Muscle layer of duodenum (tissue), 2 donors: ENCODE measurements at regions not wholly inside any gene's neighbourhood (a gene's known extent, or its start where the extent isn't known, plus 50 kb on each side); places are given as distances from the start of the nearest gene placed in this dataset.
"Not testable (repeated sequence)": the region's sequence is repeated elsewhere in the genome, so short reads cannot be mapped to it uniquely, and the experiment has no call there.

Source experiments
- H3K27ac ChIP-seq: one replicate; pipeline ENCODE4 v1.7.0; 2013; ENCODE audit warnings: mild to moderate bottlenecking, low read length
- H3K27me3 ChIP-seq: one replicate; pipeline ENCODE4 v1.7.0; 2013; ENCODE audit warnings: low read depth, mild to moderate bottlenecking, control low read depth, low read length
- H3K36me3 ChIP-seq, 2 donors: one replicate each; pipeline ENCODE4 v1.7.0; 2013; ENCODE audit warnings: low read length in 2 of 2, control low read depth in 1 of 2, mild to moderate bottlenecking in 1 of 2; ENCODE audit not compliant: insufficient read depth in 2 of 2, control insufficient read depth in 1 of 2
- H3K4me1 ChIP-seq, 2 donors: one replicate each; pipeline ENCODE4 v1.7.0; 2013; ENCODE audit warnings: low read length in 2 of 2, mild to moderate bottlenecking in 2 of 2, control low read depth in 1 of 2, moderate library complexity in 1 of 2; ENCODE audit not compliant: insufficient read depth in 2 of 2, control insufficient read depth in 1 of 2
- H3K4me3 ChIP-seq, 2 donors: one replicate each; pipeline ENCODE4 v1.7.0; 2013; ENCODE audit warnings: low read length in 2 of 2, low read depth in 1 of 2, mild to moderate bottlenecking in 1 of 2
- H3K9me3 ChIP-seq, 2 donors: one replicate each; pipeline ENCODE4 v1.7.0; 2013; ENCODE audit warnings: low read length in 2 of 2, control low read depth in 1 of 2, mild to moderate bottlenecking in 1 of 2; ENCODE audit not compliant: control insufficient read depth in 1 of 2
- donor health status: healthy.

DNA sequence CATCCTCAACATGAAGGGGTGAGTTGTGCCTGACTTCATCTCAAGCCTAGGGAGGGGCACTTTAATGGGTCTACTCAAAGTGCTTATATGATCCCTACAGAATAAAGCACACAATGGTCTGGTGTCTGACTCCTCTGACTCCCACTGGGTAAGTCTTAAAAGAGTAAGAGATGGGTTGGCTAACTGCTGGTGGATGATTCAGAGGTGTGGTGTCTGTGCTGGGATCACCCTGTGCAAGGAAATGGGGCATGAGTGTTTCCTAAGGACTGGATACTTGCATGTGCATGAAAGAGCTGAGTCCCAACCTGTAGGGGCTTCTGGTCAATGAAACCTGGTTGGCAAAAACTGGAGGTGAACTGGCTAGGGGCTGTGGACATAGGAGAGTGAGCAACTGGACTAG lies 158.8 kb downstream of the IL20RB start:
- Histone ChIP-seq H3K27me3 (no peaks in the 10 kb centered on the region), H3K4me1 (no peaks in the 10 kb centered on the region), H3K36me3 (no peaks in the 10 kb centered on the region), H3K4me3 (no peak overlapping the region), H3K9me3 (no peaks in the 10 kb centered on the region), H3K27ac (no peak overlapping the region)

DNA sequence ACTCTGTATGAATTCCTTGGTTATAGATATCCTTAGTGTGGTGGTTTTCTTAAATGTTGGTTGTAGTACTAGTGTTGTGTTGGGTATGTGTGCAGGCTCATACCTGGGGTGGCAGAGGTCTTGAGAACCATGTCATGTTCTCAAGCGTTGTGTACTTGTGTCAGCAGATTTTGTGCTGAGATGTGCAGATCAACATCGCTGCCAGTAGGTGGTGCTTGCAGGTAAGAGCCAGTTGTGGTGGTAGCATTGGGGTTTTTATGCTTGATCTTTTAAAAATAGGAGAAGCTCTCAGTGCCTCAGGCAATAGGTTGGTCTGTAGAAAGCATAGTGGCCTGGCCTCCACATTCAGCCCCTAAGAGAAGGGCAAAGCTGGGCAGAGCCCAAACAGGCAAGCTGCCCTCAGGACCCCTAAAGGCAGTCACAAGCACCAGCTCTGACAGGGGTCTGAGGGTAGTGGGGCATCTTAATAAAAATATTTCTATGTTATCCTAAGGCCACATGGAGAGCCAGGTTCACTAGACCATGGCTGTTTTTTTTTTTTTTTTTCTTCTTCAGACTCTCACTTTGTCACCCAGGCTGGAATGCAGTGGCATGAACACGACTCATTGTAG lies 164.0 kb downstream of the IL20RB start:
- H3K27me3 ChIP-seq = no peaks in the 10 kb centered on the region
- H3K4me1 ChIP-seq = no peaks in the 10 kb centered on the region
- H3K9me3 ChIP-seq = no peaks in the 10 kb centered on the region
- no peak overlapping the region for H3K4me3 ChIP-seq
- no peak overlapping the region for H3K27ac ChIP-seq
- H3K36me3 ChIP-seq = no peaks in the 10 kb centered on the region

DNA sequence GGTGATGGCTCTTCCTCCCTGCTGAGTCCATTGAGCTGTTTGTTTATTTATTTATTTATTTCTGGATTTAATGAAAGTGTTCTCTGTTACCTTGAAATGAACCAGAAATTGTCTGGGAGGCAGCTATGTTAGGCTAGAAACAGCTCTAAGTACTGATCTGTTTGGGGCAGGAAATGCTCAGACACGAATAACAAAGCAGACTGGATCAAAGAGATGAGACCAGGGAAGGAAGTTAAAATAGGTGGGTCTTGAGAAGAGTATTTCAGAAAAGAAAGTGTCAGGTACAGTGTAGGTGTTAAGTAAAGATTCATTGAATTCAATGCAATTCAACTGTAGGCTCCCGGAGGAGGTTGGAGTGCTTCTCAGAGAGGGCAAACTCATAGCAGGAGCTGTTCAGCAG lies 173.3 kb downstream of the IL20RB start:
- H3K4me1 ChIP-seq = no peaks in the 10 kb centered on the region
- H3K27ac ChIP-seq = no peak overlapping the region
- no peak overlapping the region for H3K4me3 ChIP-seq
- no peaks in the 10 kb centered on the region for H3K36me3 ChIP-seq
- H3K27me3 ChIP-seq = no peaks in the 10 kb centered on the region
- H3K9me3 ChIP-seq = no peaks in the 10 kb centered on the region

DNA sequence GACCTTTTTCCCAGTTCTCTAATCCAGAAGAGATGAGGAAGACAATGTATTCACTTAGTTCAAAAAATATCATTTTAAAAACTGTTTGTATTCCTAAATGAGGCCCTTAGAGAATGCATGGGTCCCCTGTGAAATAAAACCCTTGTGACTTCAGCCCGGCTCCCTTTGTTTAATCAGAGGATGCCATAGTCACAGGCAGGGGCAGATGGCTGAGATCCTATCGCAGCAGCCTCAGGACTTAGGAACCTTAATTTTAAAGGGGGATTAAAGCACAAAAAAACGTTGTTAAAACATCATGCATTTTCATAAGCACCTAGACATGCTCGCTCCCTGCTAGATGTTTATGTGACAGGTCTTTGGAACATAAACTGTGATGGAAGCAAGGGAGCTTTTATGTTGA lies 176.6 kb downstream of the IL20RB start:
- Histone ChIP-seq H3K36me3 (no peaks in the 10 kb centered on the region), H3K4me1 (no peaks in the 10 kb centered on the region), H3K27ac (no peak overlapping the region), H3K9me3 (no peaks in the 10 kb centered on the region), H3K27me3 (no peaks in the 10 kb centered on the region), H3K4me3 (no peak overlapping the region)

DNA sequence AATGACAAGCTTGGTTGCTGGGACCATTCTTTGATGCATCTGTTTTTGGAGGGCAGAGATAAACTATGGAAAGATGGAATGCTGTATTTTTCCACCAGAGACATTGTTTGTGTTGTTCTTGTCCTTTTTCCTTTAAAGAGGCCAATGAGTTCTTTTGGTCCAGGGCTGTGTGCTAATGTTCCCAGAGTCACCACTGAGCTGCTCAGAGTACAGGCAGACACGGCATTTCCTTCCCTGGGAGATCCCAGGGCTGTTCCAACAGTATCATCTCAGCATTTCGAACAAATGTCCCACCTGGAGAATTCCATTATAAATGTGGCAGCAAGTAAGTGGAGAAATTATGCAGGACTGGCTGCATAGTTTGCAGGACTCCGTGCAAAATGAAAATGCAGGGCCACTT lies 190.6 kb downstream of the IL20RB start:
- H3K4me1 ChIP-seq = no peaks in the 10 kb centered on the region
- H3K36me3 ChIP-seq = no peaks in the 10 kb centered on the region
- no peak overlapping the region for H3K4me3 ChIP-seq
- no peak overlapping the region for H3K27ac ChIP-seq
- no peaks in the 10 kb centered on the region for H3K9me3 ChIP-seq
- H3K27me3 ChIP-seq = no peaks in the 10 kb centered on the region

DNA sequence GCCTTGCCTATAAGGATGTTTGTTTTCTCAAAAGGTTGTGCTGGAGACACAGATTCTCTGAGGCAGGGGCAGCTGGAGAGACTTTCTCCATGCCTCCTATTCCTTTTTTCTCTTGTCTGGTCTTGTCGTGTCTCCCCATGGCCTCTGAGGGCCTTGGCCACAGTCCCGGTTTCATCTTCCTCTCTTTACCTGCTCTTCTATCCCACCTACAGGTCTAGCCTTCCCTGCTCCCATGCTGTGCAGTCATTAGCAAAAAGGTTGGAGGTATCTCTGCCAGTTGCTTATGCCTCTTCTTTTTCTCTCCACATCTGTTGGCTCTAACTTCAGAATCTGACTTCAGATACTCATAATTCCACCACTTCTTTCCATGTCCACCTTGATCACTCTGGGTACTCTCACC lies 191.1 kb downstream of the IL20RB start:
- Histone ChIP-seq H3K36me3 (no peaks in the 10 kb centered on the region), H3K27me3 (no peaks in the 10 kb centered on the region), H3K27ac (no peak overlapping the region), H3K4me1 (no peaks in the 10 kb centered on the region), H3K4me3 (no peak overlapping the region), H3K9me3 (no peaks in the 10 kb centered on the region)

DNA sequence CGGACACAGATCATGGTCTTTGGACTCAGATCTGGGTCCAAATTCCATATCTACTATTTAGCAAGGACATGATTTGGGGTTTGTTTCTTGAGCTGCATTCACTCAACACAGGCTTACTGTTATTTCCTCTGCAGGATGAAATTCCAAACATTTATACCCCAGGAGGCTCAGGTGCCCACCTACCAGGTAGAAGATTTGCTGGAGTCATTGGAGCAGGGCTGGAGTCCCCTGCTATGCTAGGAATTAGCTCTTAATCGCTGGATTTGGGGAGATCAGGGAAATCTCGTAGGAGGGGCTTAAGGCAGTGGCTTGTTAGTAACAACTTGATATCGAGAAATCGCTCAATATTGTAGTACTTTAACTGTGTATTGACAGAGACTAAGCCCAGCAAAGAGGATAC lies 193.0 kb downstream of the IL20RB start:
- no peak overlapping the region for H3K4me3 ChIP-seq
- no peaks in the 10 kb centered on the region for H3K9me3 ChIP-seq
- no peaks in the 10 kb centered on the region for H3K36me3 ChIP-seq
- no peak overlapping the region for H3K27ac ChIP-seq
- no peaks in the 10 kb centered on the region for H3K4me1 ChIP-seq
- H3K27me3 ChIP-seq = no peaks in the 10 kb centered on the region

DNA sequence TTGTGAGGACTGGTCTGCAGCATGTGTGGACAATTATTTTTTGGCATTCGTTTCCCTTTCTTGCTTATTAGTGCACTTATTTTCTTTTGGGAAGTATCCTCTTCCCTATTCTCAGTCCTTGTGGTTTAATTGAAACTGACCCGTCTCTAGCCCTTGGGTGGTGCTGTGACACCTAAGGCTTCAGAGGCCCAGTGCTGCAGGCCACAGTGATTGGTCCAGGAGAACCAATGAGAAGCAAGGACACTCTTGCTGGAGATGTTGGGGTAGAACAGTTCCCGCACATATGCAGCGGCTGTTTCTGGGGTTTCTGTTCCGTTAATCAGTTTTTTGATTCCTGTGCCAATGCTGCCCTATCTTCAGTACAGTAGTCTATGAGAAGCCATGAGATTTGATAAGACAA lies 195.3 kb downstream of the IL20RB start:
- not testable (repeated sequence) for H3K27ac ChIP-seq, H3K9me3 ChIP-seq, H3K4me3 ChIP-seq, H3K27me3 ChIP-seq, H3K4me1 ChIP-seq, H3K36me3 ChIP-seq

DNA sequence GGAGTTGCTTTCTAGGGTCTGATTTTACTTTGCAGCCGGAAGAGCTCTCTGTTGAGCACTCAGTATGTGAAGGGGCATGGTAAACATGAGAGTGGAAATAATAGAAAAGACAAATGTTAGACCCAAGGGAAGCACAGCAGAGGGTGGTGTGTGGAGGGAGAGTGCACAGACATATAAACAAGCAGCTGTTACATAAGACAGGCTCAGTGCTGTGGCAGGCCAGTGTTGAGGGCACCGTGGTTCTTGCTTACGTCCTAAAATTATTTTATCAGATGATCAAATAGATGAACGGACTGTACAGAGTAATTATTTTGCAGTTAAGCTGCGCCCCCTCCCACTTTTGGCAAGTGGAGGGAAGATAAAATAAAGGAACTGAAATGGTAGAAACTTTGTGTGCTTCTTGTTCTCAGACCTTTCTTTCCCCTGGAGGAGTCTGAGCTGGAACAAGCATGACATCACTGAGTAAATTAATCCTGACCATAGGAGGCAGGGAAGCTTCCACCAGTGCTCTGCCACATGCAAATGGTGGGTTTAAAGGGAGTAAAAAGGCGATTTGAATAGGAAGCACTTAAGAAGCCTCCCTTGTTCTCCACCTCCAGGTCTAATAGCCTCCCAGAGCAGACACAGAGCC lies 205.6 kb downstream of the IL20RB start:
- Histone ChIP-seq H3K9me3 (no peaks in the 10 kb centered on the region), H3K4me1 (peaks cover 0 to 12% of the 10 kb centered on the region in 2 donors), H3K27me3 (no peaks in the 10 kb centered on the region), H3K36me3 (no peaks in the 10 kb centered on the region), H3K4me3 (peak overlapping the region; percentile 21 to 33), H3K27ac (no peak overlapping the region)

DNA sequence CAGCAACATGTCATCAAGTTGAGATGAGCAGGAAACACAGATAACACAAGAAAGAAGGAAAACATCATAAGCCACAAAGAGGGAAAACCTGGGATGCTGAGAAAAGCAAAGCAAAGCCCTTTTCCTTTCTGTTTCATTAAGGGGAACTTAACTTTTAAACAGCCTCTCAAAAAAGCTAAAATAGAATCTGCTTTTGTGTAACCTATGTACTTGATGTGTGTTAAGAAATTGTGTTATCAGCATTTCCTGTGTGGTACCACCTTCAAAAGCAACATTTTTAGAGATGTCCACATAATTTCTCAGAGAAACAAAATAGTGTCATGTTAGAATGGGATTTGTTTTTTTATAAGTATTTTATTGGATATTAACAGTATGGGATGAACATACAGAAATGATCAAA lies 206.2 kb downstream of the IL20RB start:
- H3K4me1 ChIP-seq = peaks cover 0 to 12% of the 10 kb centered on the region in 2 donors
- H3K4me3 ChIP-seq = peak overlapping the region; percentile 21 to 33
- H3K36me3 ChIP-seq = no peaks in the 10 kb centered on the region
- H3K27me3 ChIP-seq = no peaks in the 10 kb centered on the region
- H3K9me3 ChIP-seq = no peaks in the 10 kb centered on the region
- no peak overlapping the region for H3K27ac ChIP-seq

DNA sequence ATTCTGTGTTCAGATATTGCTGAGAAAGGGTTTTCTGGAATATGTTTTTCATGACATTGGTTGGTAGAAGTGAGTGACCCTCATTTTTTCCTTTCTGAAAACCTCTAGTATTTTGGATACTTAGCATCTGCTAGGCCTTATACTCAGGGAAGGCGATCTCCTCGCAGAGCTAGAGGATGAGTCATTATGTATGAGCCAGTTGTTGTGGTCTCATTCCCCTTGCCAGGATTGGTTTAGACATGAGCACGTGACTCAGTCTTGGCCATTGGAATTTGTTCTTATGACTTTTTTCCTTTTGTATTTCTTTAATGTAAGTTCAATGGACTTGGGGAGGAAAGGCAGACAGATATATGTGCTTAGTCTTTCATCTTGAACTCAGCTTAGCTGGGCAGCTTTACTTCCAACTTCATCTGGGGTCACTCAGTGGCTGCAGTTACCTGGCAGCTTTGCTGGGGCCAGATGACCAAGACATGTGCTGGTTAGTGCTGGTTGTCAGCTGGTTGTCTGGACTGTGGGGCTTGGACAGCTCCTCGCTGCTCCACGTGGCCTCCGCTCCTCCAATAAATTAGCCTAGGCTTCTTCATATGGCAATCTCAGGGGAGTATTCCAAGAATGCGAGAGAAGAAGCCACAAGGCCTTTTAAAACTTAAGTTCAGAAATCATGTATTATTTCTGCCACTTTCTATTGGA lies 207.5 kb downstream of the IL20RB start:
- Histone ChIP-seq H3K27me3 (no peaks in the 10 kb centered on the region), H3K4me1 (peaks cover 0 to 12% of the 10 kb centered on the region in 2 donors), H3K4me3 (no peak overlapping the region), H3K27ac (no peak overlapping the region), H3K9me3 (no peaks in the 10 kb centered on the region), H3K36me3 (no peaks in the 10 kb centered on the region)
